Subcutaneous abdominal adipose tissue (tissue), 5 donors: ENCODE measurements at regions not wholly inside any gene's neighbourhood (a gene's known extent, or its start where the extent isn't known, plus 50 kb on each side); places are given as distances from the start of the nearest gene placed in this dataset.

Experiments
- H3K27ac ChIP-seq: one replicate; pipeline ENCODE4 v1.7.0; 2013; ENCODE audit warnings: low read depth, mild to moderate bottlenecking, inconsistent platforms, low read length, moderate library complexity
- H3K27me3 ChIP-seq, 5 donors: one replicate each; pipeline ENCODE4 v1.7.0; 2013; ENCODE audit warnings: low read length in 5 of 5, inconsistent platforms in 1 of 5; ENCODE audit not compliant: control insufficient read depth in 5 of 5, insufficient read depth in 4 of 5
- H3K36me3 ChIP-seq, 5 donors: one replicate each; pipeline ENCODE4 v1.7.0; 2013; ENCODE audit warnings: low read length in 5 of 5; ENCODE audit not compliant: control insufficient read depth in 5 of 5, insufficient read depth in 5 of 5
- H3K4me1 ChIP-seq, 5 donors: one replicate each; pipeline ENCODE4 v1.7.0; 2013; ENCODE audit warnings: low read length in 5 of 5, mild to moderate bottlenecking in 3 of 5, moderate library complexity in 1 of 5; ENCODE audit not compliant: control insufficient read depth in 5 of 5, insufficient read depth in 5 of 5
- H3K4me3 ChIP-seq, 5 donors: one replicate each; pipeline ENCODE4 v1.7.0; 2013; ENCODE audit warnings: low read length in 5 of 5, low read depth in 1 of 5
- H3K9ac ChIP-seq, 5 donors: one replicate each; pipeline ENCODE4 v1.7.0; 2013; ENCODE audit warnings: low read length in 5 of 5, mild to moderate bottlenecking in 4 of 5, moderate library complexity in 3 of 5
- H3K9me3 ChIP-seq, 5 donors: one replicate each; pipeline ENCODE4 v1.7.0; 2013; ENCODE audit warnings: low read length in 5 of 5; ENCODE audit not compliant: control insufficient read depth in 5 of 5
- donor health status: healthy.
- donor health status: healthy.
- donor health status: healthy.
- donor health status: healthy.
- donor health status: healthy.

GRCh38 chr3:35971686-35972085 lies 332.4 kb downstream of the ARPP21 start:
- H3K9ac ChIP-seq: no peak overlapping the region
- H3K27ac ChIP-seq: no peak overlapping the region
- H3K4me1 ChIP-seq: peaks cover 0 to 8% (median 0%) of the 10 kb centered on the region in 5 donors
- H3K9me3 ChIP-seq: no peaks in the 10 kb centered on the region
- no peak overlapping the region for H3K4me3 ChIP-seq
- H3K27me3 ChIP-seq: no peaks in the 10 kb centered on the region
- no peaks in the 10 kb centered on the region for H3K36me3 ChIP-seq

GRCh38 chr3:35974872-35975271 lies 335.5 kb downstream of the ARPP21 start:
- no peak overlapping the region for H3K9ac ChIP-seq

GRCh38 chr3:35986161-35986560 lies 346.8 kb downstream of the ARPP21 start:
- Histone ChIP-seq H3K36me3 (no peaks in the 10 kb centered on the region), H3K9me3 (no peaks in the 10 kb centered on the region), H3K27me3 (no peaks in the 10 kb centered on the region), H3K4me1 (no peaks in the 10 kb centered on the region), H3K4me3 (no peak overlapping the region), H3K9ac (no peak overlapping the region), H3K27ac (no peak overlapping the region)

More at GRCh38 chr3:35974872-35975271, 335.5 kb downstream of the ARPP21 start:
- Histone ChIP-seq H3K36me3 (no peaks in the 10 kb centered on the region), H3K27ac (no peak overlapping the region), H3K27me3 (no peaks in the 10 kb centered on the region), H3K4me1 (peaks cover 0 to 1% (median 0%) of the 10 kb centered on the region in 5 donors), H3K4me3 (no peak overlapping the region), H3K9me3 (no peaks in the 10 kb centered on the region)

- H3K4me1 ChIP-seq: no peaks in the 10 kb centered on the region
Observed at GRCh38 chr3:35987386-35987785, 348.1 kb downstream of the ARPP21 start.

GRCh38 chr3:35992041-35992440 lies 352.7 kb downstream of the ARPP21 start:
- no peak overlapping the region for H3K9ac ChIP-seq
- H3K36me3 ChIP-seq: no peaks in the 10 kb centered on the region
- no peaks in the 10 kb centered on the region for H3K4me1 ChIP-seq
- H3K27ac ChIP-seq: no peak overlapping the region
- H3K4me3 ChIP-seq: no peak overlapping the region
- peaks cover 0 to 2% (median 0%) of the 10 kb centered on the region in 5 donors for H3K9me3 ChIP-seq
- no peaks in the 10 kb centered on the region for H3K27me3 ChIP-seq

More at GRCh38 chr3:35987386-35987785, 348.1 kb downstream of the ARPP21 start:
- Histone ChIP-seq H3K9ac (no peak overlapping the region), H3K4me3 (no peak overlapping the region), H3K36me3 (no peaks in the 10 kb centered on the region), H3K27ac (no peak overlapping the region), H3K27me3 (no peaks in the 10 kb centered on the region), H3K9me3 (no peaks in the 10 kb centered on the region)

GRCh38 chr3:36011791-36012190 lies 368.5 kb upstream of the STAC start:
- no peak overlapping the region for H3K9ac ChIP-seq
- peaks cover 0 to 10% (median 8%) of the 10 kb centered on the region in 5 donors for H3K9me3 ChIP-seq
- no peaks in the 10 kb centered on the region for H3K36me3 ChIP-seq
- no peak overlapping the region for H3K27ac ChIP-seq
- H3K4me1 ChIP-seq: no peaks in the 10 kb centered on the region
- H3K4me3 ChIP-seq: no peak overlapping the region
- no peaks in the 10 kb centered on the region for H3K27me3 ChIP-seq

GRCh38 chr3:36013425-36013824 lies 366.9 kb upstream of the STAC start:
- Histone ChIP-seq H3K9ac (no peak overlapping the region), H3K4me3 (no peak overlapping the region), H3K9me3 (peaks cover 0 to 4% (median 3%) of the 10 kb centered on the region in 5 donors), H3K27ac (no peak overlapping the region), H3K27me3 (no peaks in the 10 kb centered on the region), H3K36me3 (no peaks in the 10 kb centered on the region), H3K4me1 (no peaks in the 10 kb centered on the region)

GRCh38 chr3:36025232-36025631 lies 355.1 kb upstream of the STAC start:
- H3K27ac ChIP-seq: no peak overlapping the region
- no peaks in the 10 kb centered on the region for H3K36me3 ChIP-seq
- no peaks in the 10 kb centered on the region for H3K27me3 ChIP-seq
- peaks cover 0 to 7% (median 2%) of the 10 kb centered on the region in 5 donors for H3K9me3 ChIP-seq
- H3K9ac ChIP-seq: no peak overlapping the region
- no peak overlapping the region for H3K4me3 ChIP-seq
- no peaks in the 10 kb centered on the region for H3K4me1 ChIP-seq

- Histone ChIP-seq H3K4me3 (no peak overlapping the region), H3K36me3 (no peaks in the 10 kb centered on the region), H3K27me3 (no peaks in the 10 kb centered on the region), H3K27ac (no peak overlapping the region), H3K4me1 (no peaks in the 10 kb centered on the region), H3K9ac (no peak overlapping the region), H3K9me3 (peaks cover 0 to 16% (median 9%) of the 10 kb centered on the region in 5 donors)
Observed at GRCh38 chr3:36032180-36033047, 347.9 kb upstream of the STAC start.

GRCh38 chr3:36058404-36059030 lies 321.8 kb upstream of the STAC start:
- no peaks in the 10 kb centered on the region for H3K27me3 ChIP-seq
- H3K9ac ChIP-seq: no peak overlapping the region
- H3K27ac ChIP-seq: no peak overlapping the region
- H3K36me3 ChIP-seq: no peaks in the 10 kb centered on the region
- H3K4me3 ChIP-seq: no peak overlapping the region
- no peaks in the 10 kb centered on the region for H3K4me1 ChIP-seq
- H3K9me3 ChIP-seq: no peaks in the 10 kb centered on the region
